ENCODE measurements at regions not wholly inside any gene's neighbourhood (a gene's known extent, or its start where the extent isn't known, plus 50 kb on each side); places are given as distances from the start of the nearest gene placed in this dataset.

GRCh38 chr4:53697016-53697685, 105.9 kb upstream of the LNX1 start:
- no peak overlapping the region for H3K27ac ChIP-seq (ENCODE audit: low read length)
- no peak for ATAC-seq
- intact Hi-C loops (cut with micrococcal nuclease), result no loop called here

GRCh38 chr4:53695540-53696463, 104.5 kb upstream of the LNX1 start:
- Histone ChIP-seq H3K4me1 (ENCODE audit: insufficient read depth, low read length) (no peaks in the 10 kb centered on the region), H3K9ac (ENCODE audit: low read length) (no peak overlapping the region), H3K36me3 (ENCODE audit: low read depth, low read length) (no peaks in the 10 kb centered on the region), H3K9me3 (ENCODE audit: low read length) (no peaks in the 10 kb centered on the region), H3K27me3 (ENCODE audit: low read length) (no peaks in the 10 kb centered on the region), H2AFZ (ENCODE audit: low read length) (no peak overlapping the region), H3K79me2 (ENCODE audit: low read length) (no peaks in the 10 kb centered on the region), H3F3A (ENCODE audit: low read length, unreplicated experiment) (no peaks in the 10 kb centered on the region), H3K4me3 (ENCODE audit: low read length) (no peak overlapping the region), H4K20me1 (ENCODE audit: low read length) (no peaks in the 10 kb centered on the region), H3K27ac (ENCODE audit: low read length) (no peak overlapping the region), H3K4me2 (ENCODE audit: low read length) (no peak overlapping the region), H3K9me2 (replicated peaks; ENCODE audit: low read length) (no peaks in the 10 kb centered on the region)
- DNase-seq, result no peak
- intact Hi-C loops (cut with micrococcal nuclease), result no loop called here
- ChIA-PET CTCF (no interaction called here), POLR2A (ENCODE audit: unreplicated experiment) (interaction anchor here (0.7 kb wide), 1 partner anchor 1443 kb away, joined by 4 read pairs; no protein-coding TSS in a partner anchor)
- TF ChIP-seq EZH2 (IDR thresholded peaks at IDR 0.05; ENCODE audit: low read length, unreplicated experiment) (no peak), EZH2phosphoT487 (IDR thresholded peaks at IDR 0.05; ENCODE audit: borderline replicate concordance, low read length) (no peak), CTCF (conservative IDR thresholded peaks at IDR 0.05; ENCODE audit: low read depth, low read length) (no peak)
- BruUV-seq (replicated peaks), result no TSS peak
- no peak for ATAC-seq

More at GRCh38 chr4:53697016-53697685, 105.9 kb upstream of the LNX1 start:
- POLR2A ChIA-PET (ENCODE audit: unreplicated experiment), result no interaction called here
- H3K9me3 ChIP-seq (ENCODE audit: low read length), result no peaks in the 10 kb centered on the region
- no peak for DNase-seq
- H4K20me1 ChIP-seq (ENCODE audit: low read length), result no peaks in the 10 kb centered on the region
- no peak overlapping the region for H3K4me3 ChIP-seq (ENCODE audit: low read length)
- no peaks in the 10 kb centered on the region for H3K79me2 ChIP-seq (ENCODE audit: low read length)
- no peaks in the 10 kb centered on the region for H3F3A ChIP-seq (ENCODE audit: low read length, unreplicated experiment)
- BruUV-seq (replicated peaks), result no TSS peak
- H3K9me2 ChIP-seq (replicated peaks; ENCODE audit: low read length), result no peaks in the 10 kb centered on the region
- TF ChIP-seq EZH2phosphoT487 (IDR thresholded peaks at IDR 0.05; ENCODE audit: borderline replicate concordance, low read length), result no peak
- no peak for TF ChIP-seq EZH2 (IDR thresholded peaks at IDR 0.05; ENCODE audit: low read length, unreplicated experiment)
- no peak for TF ChIP-seq CTCF (conservative IDR thresholded peaks at IDR 0.05; ENCODE audit: low read depth, low read length)
- H3K36me3 ChIP-seq (ENCODE audit: low read depth, low read length), result no peaks in the 10 kb centered on the region
- H2AFZ ChIP-seq (ENCODE audit: low read length), result no peak overlapping the region
- H3K27me3 ChIP-seq (ENCODE audit: low read length), result no peaks in the 10 kb centered on the region
- CTCF ChIA-PET, result interaction anchor here (0.5 kb wide), 1 partner anchor 13 kb away, joined by 3 read pairs; no protein-coding TSS in a partner anchor
- no peak overlapping the region for H3K9ac ChIP-seq (ENCODE audit: low read length)
- peaks cover 2% of the 10 kb centered on the region; the same call in 1 of the 2 replicates for H3K4me1 ChIP-seq (ENCODE audit: insufficient read depth, low read length)
- H3K4me2 ChIP-seq (ENCODE audit: low read length), result no peak overlapping the region
